Activated CD8-positive, alpha-beta memory T cell treated with anti-CD3 and anti-CD28 coated beads for 24 hours (primary cell): ENCODE measurements at regions not wholly inside any gene's neighbourhood (a gene's known extent, or its start where the extent isn't known, plus 50 kb on each side); places are given as distances from the start of the nearest gene placed in this dataset.
"Not testable (repeated sequence)": the region's sequence is repeated elsewhere in the genome, so short reads cannot be mapped to it uniquely, and the experiment has no call there.

Source experiments
- DNase-seq: peaks from one replicate; pipeline ENCODE4 v3.0.0-alpha.2; 2020

DNA sequence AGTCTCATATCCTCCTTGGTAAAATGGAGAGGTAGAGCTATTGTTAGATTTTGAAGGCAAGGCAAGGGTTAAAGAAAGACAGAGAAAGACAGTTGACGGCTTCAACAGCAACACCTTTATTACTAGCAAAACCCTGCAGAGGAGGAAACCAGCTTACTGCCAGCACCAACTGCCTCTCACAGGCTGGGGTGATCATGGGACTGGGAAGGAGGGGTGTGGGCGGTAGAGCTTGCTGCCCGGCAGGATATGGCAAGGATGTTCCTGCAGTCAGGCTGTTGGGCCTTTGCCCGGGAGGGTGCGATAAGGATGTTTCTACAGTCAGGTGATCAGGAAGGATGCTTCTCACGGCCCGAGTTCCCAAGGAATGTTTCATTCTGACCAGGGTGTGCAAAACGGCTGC, 310.0 kb downstream of the FOXD4L4 start:
- DNase-seq = not testable (repeated sequence)

DNA sequence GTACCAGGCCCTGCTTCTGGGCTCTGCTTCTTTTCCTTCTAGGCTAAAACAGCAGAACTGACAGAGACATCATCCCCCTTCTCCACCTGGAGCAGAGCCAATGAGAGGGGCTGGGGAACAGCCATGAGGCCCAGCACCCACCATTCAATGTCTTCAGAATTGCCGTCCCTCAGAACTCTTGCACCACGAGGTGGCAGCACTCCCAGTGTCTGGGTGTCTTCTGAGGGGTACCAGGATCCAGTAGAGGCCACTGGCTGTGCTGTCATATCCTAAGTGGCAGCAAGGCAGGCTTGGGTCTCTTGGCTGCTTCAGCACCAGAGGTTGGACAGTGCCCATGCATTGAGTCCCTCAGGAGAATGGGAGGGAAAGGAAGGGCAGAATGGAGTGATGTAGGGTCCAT, 312.8 kb downstream of the FOXD4L4 start:
- DNase-seq = not testable (repeated sequence)

DNA sequence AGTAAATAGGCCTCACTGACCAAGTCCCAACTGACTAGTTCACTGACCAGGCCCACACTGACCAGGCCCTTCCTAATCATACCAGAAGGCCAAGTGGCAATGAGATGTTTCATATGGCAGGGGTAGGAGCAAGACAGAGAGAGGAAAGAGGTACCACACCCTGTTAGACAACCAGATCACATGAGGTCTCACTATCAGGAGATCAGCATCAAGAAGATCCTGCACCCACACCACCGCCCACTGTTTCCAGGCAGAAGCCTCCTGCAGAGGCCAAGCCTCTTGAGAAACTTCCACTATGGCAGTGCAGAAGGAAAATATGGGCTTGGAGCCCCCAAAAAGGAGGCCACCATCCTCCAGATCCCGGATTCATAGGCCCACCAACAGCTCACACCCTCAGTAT, 317.8 kb downstream of the FOXD4L4 start:
- DNase-seq = not testable (repeated sequence)

DNA sequence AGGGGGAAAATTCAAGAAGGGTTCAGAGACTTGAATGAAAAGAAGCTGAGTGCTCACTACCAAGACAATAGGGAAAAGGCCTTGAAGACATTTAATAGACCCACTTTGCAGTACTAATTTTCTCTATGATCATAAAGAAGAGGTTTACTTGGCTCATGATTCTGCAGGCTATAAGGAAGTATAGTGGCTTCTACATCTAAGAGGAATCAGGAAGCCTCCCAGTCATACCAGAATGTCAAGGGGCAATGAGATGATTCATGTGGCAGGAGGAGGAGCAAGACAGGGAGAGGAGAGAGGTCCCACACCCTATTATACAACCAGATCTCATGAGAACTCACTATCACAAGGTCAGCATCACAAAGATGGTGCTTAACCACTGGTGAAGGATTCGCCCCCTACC, 323.7 kb downstream of the FOXD4L4 start:
- not testable (repeated sequence) for DNase-seq

DNA sequence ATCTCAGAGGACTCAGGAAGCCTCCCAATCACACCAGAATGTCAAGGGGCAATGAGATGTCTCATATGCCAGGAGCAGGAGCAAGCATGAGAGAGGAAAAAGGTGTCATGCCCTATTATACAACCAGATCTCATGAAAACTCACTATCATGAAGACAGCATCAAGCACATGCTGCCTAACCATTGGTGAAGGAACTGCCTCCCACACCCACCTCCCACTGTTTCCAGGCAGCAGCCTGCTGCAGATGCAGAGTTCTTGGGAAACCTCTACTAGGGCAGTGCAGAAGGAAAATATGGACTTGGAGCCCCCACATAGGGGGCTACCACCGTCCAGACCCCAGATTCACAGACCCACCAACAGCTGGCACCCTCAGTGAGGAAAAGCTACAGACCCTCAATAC, 326.9 kb downstream of the FOXD4L4 start:
- not testable (repeated sequence) for DNase-seq

DNA sequence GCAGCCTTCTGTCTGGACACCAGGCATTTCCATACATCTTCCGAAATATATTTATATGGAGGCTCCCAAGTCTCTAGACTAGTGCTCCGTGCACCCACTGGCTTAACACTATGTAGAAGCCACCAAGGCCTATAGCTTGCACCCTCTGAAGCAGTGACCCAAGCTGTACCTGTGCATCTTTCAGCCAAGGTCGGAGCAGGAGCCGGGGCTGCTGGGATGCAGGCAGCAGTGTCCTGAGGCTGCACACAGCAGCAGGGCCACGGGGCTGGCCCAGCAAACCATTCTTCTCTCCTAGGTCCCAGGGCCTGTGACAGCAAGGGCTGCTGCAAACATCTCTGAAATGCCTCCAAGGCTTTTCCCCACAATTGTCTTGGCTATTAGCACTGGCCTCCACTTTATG, 328.8 kb downstream of the FOXD4L4 start:
- DNase-seq = peak; percentile 51

DNA sequence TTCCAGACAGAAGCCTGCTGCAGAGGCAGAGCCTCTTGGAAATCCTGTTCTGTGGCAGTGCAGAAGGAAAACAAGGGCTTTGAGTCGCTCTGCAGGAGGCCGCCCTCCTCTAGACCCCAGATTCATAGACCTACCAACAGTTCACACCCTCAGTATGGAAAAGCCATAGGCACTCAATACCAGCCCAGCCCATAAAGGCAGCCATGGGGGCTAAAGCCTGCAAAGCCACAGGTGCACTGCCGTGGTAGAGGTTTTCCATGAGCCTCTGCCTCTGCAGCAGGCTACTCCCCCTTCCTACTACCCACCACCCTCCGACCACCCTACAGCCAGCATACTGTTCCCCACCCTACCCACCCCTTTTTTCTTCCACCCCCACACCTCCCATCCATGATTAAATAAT, 330.3 kb downstream of the FOXD4L4 start:
- DNase-seq = peak; percentile 53

DNA sequence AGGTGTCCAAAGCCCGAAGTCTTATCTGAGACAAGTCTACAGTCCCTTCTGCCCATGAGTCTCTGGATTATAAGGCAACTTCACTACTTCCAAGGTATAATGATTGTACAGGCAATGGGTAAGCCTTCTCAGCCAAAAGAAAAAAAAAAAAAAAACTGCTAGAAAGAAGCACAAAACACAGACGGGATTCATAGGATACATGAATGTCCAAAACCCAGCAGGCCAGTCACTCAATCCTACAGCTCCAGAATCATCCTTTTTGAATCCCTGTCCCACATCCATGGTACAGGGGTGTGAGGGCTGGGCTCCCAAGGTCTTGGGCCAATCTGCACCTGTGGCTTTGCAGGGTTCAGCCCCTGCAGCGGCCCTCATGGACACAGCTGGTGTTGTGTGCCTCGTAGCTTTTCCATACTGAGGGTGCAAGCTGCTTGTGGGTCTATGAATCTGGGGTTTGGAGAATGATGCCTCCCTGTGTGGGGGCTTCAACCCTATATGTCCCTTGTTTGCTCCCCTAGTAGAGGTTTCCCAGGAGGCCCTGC, 331.6 kb downstream of the FOXD4L4 start:
- peak; percentile 19 for DNase-seq

DNA sequence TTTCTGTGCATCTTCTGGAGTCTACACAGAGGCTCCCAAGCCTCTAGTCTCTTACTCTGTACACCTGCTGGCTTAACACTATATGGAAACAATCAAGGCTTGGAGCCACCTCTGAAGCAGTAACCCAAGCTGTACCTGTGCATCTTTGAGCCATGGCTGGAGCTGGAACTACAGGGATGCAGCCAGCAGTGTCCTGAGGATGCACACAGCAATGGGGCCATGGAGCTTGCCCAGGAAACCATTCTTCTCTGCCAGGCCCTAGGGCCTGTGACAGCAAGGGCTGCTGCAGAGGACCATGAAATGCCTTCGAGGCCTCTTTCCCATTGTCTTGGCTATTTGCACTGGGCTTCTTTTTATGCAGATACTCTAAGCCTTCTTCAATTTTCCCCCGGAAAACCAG, 332.1 kb downstream of the FOXD4L4 start:
- peak; percentile 41 for DNase-seq

DNA sequence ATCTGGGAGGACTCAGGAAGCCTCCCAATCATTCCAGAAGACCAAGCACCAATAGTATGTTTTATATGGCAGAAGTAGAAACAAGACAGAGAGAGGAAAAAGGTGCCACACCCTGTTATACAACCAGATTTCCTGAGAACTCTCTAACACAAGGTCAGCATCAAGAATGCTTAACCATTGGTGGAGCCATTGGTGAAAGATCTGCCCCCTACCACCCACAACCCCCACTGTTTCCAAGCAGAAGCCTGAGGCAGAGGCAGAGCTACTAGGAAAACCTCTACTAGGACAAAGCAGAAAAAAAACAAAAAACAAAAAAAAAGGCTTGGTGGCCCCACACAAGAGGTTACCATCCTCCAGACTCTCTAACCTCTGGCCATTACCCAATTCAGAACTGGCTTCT, 336.2 kb downstream of the FOXD4L4 start:
- DNase-seq = not testable (repeated sequence)

DNA sequence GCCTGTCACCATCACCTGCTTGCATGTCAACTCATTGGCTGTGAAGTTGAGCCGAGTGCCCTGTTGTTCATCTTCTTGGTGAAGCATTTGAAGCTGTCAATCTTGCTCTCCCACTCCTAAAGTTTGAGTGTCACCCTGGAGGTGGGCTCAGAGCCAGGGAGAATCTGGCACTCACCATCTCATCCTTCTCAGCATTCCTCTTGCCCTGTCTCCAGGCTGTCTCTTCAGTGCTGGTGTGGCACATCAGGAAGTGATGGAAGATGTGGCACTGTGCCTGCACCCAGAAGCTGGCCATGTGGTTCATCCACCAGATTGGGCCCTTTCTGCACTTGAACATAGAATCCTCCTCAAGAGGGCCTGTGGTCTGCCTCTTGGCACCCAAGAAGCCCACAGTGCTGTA, 345.9 kb downstream of the FOXD4L4 start:
- not testable (repeated sequence) for DNase-seq
